NCI-H1092 (cell line): ENCODE measurements at regions not wholly inside any gene's neighbourhood (a gene's known extent, or its start where the extent isn't known, plus 50 kb on each side); places are given as distances from the start of the nearest gene placed in this dataset.
"Not testable (repeated sequence)": the region's sequence is repeated elsewhere in the genome, so short reads cannot be mapped to it uniquely, and the experiment has no call there.

Experiments
- DNase-seq: peaks from one replicate; lab custom pipeline; 2025; lab: John Stamatoyannopoulos, UW

- no peak for DNase-seq
Observed at GRCh38 chr4:160493206-160493605, 1390.3 kb downstream of the RAPGEF2 start.

GRCh38 chr4:160495356-160495755, 1392.5 kb downstream of the RAPGEF2 start:
- DNase-seq = no peak

- no peak for DNase-seq
Observed at GRCh38 chr4:160498211-160498610, 1395.3 kb downstream of the RAPGEF2 start.

- DNase-seq = no peak
Observed at GRCh38 chr4:160505724-160506123, 1402.8 kb downstream of the RAPGEF2 start.

- DNase-seq = no peak
Observed at GRCh38 chr4:160510928-160511327, 1408.0 kb downstream of the RAPGEF2 start.

GRCh38 chr4:160514126-160514525, 1411.2 kb downstream of the RAPGEF2 start:
- no peak for DNase-seq

GRCh38 chr4:160523231-160523630, 1420.4 kb downstream of the RAPGEF2 start:
- DNase-seq = no peak

GRCh38 chr4:160537681-160538080, 1434.8 kb downstream of the RAPGEF2 start:
- DNase-seq = no peak

GRCh38 chr4:160546201-160546600, 1443.3 kb downstream of the RAPGEF2 start:
- no peak for DNase-seq

GRCh38 chr4:160549951-160550519, 1447.2 kb downstream of the RAPGEF2 start:
- DNase-seq = not testable (repeated sequence)

- DNase-seq = no peak
Observed at GRCh38 chr4:160562661-160563060, 1459.8 kb downstream of the RAPGEF2 start.

GRCh38 chr4:160563552-160564282, 1460.8 kb downstream of the RAPGEF2 start:
- no peak for DNase-seq

- DNase-seq = no peak
Observed at GRCh38 chr4:160567634-160568033, 1464.8 kb downstream of the RAPGEF2 start.

GRCh38 chr4:160570271-160570670, 1467.4 kb downstream of the RAPGEF2 start:
- no peak for DNase-seq

GRCh38 chr4:160574272-160574671, 1471.4 kb downstream of the RAPGEF2 start:
- not testable (repeated sequence) for DNase-seq

- DNase-seq = no peak
Observed at GRCh38 chr4:160580581-160580980, 1477.7 kb downstream of the RAPGEF2 start.

GRCh38 chr4:160592258-160592657, 1489.4 kb downstream of the RAPGEF2 start:
- no peak for DNase-seq

GRCh38 chr4:160595646-160596045, 1492.8 kb downstream of the RAPGEF2 start:
- DNase-seq = no peak

GRCh38 chr4:160604541-160604940, 1501.7 kb downstream of the RAPGEF2 start:
- no peak for DNase-seq

GRCh38 chr4:160611181-160611580, 1508.3 kb downstream of the RAPGEF2 start:
- no peak for DNase-seq

- DNase-seq = no peak
Observed at GRCh38 chr4:160631044-160631443, 1528.2 kb downstream of the RAPGEF2 start.

- DNase-seq = no peak
Observed at GRCh38 chr4:160652790-160653189, 1511.0 kb downstream of the FSTL5 start.

- DNase-seq = no peak
Observed at GRCh38 chr4:160675550-160675949, 1488.2 kb downstream of the FSTL5 start.

GRCh38 chr4:160685729-160686128, 1478.1 kb downstream of the FSTL5 start:
- DNase-seq = no peak
